Spleen (tissue), 11 donors: ENCODE measurements at regions not wholly inside any gene's neighbourhood (a gene's known extent, or its start where the extent isn't known, plus 50 kb on each side); places are given as distances from the start of the nearest gene placed in this dataset.

Source experiments
- DNase-seq: peaks from one replicate; pipeline ENCODE4 v3.0.0-alpha.2; 2020
- H3K27ac ChIP-seq, 8 donors: fragments of 200-600 bp; sonication (generic) in 7 of 8; 1 replicate in 4 of 8; 2 replicates in 4 of 8; pipeline versions ENCODE4 v1.5.0 to v1.8.0; 2016 to 2021; ENCODE audit warnings: inconsistent platforms in 4 of 8, mild to moderate bottlenecking in 4 of 8, moderate library complexity in 1 of 8
- H3K27me3 ChIP-seq, 7 donors: fragments of 200-600 bp; sonication (generic) in 6 of 7; replicated peaks in 1 of 7; 1 replicate in 4 of 7; 2 replicates in 3 of 7; pipeline versions ENCODE4 v1.5.0 to v1.8.0; 2016 to 2021; ENCODE audit warnings: inconsistent platforms in 3 of 7, mild to moderate bottlenecking in 1 of 7
- H3K36me3 ChIP-seq, 6 donors: fragments of 200-600 bp; sonication (generic) in 5 of 6; 1 replicate in 4 of 6; 2 replicates in 2 of 6; pipeline versions ENCODE4 v1.5.0 to v1.8.0; 2016 to 2021; ENCODE audit warnings: inconsistent platforms in 2 of 6
- H3K4me1 ChIP-seq, 6 donors: fragments of 200-600 bp; sonication (generic) in 5 of 6; 1 replicate in 3 of 6; 2 replicates in 3 of 6; pipeline versions ENCODE4 v1.5.0 to v1.8.0; 2016 to 2021; ENCODE audit warnings: inconsistent platforms in 3 of 6
- H3K4me3 ChIP-seq, 8 donors: fragments of 200-600 bp; sonication (generic) in 7 of 8; 1 replicate in 4 of 8; 2 replicates in 4 of 8; pipeline versions ENCODE4 v1.5.0 to v1.8.0; 2016 to 2021; ENCODE audit warnings: inconsistent platforms in 4 of 8, mild to moderate bottlenecking in 4 of 8, moderate library complexity in 2 of 8
- H3K9me3 ChIP-seq, 8 donors: fragments of 200-600 bp; sonication (generic) in 7 of 8; 1 replicate in 4 of 8; 2 replicates in 4 of 8; pipeline versions ENCODE4 v1.5.0 to v1.8.0; 2016 to 2021; ENCODE audit warnings: inconsistent platforms in 4 of 8
- CTCF ChIP-seq, 11 experiments: fragments of 200-600 bp in 7 of 11; fragments of 450-650 bp in 4 of 11; sonication (generic) in 4 of 11; IDR thresholded peaks in 8 of 11; conservative IDR thresholded peaks in 3 of 11; 1 replicate in 7 of 11; 2 replicates in 4 of 11; pipeline versions ENCODE4 v1.4.0 to v1.8.0; 2016 to 2021; ENCODE audit warnings: antibody characterized with exemption in 11 of 11, inconsistent platforms in 4 of 11, mild to moderate bottlenecking in 1 of 11
- POLR2A ChIP-seq, 3 donors: fragments of 450-650 bp; IDR thresholded peaks; one replicate each; pipeline ENCODE4 v1.5.1; 2017; ENCODE audit warnings: antibody characterized with exemption in 3 of 3, mild to moderate bottlenecking in 1 of 3
- POLR2AphosphoS5 ChIP-seq, 3 donors: sonication (generic); formaldehyde crosslinking; IDR thresholded peaks; one replicate each; pipeline ENCODE4 v1.5.1; 2017; ENCODE audit warnings: antibody characterized with exemption in 3 of 3
- WGBS, 5 donors: extraction: QIAGEN DNeasy Blood & Tissue Kit in 3 of 5; methylation state at CpG; one replicate each; pipeline versions ENCODE4 v1.1.5 to v1.1.7; 2013 to 2018; 5-methylcytosine and 5-hydroxymethylcytosine counted together
- intact Hi-C: fragments of 100-400 bp; cut with DNase I; formaldehyde crosslinking; loops from one replicate; pipeline ENCODE4 v1.15.0; 2023; ENCODE audit warnings: low total_unique reads
- donor health status: healthy with polysubstance abuse.
- donor health status: DM: no; HTN: no; CAD: no; lungs with moderate emphysema.
- donor health status: DM: no; HTN: no; CAD: no.
- donor health status: Bipolar disorder and iron deficiency.
- donor health status: healthy.
- donor health status: DM: no; HTN: no; CAD: no.
- donor health status: DM: yes; HTN: yes; CAD: no.

GRCh38 chr2:128633501-128633900 lies 314.8 kb upstream of the HS6ST1 start:
- TF ChIP-seq POLR2A (IDR thresholded peaks at IDR 0.05) (no peak), CTCF (IDR thresholded peaks at IDR 0.05 in 8 of 11, conservative IDR thresholded peaks at IDR 0.05 in 3 of 11) (no peak), POLR2AphosphoS5 (IDR thresholded peaks at IDR 0.05) (no peak)
- Histone ChIP-seq H3K27me3 (no peaks in the 10 kb centered on the region), H3K4me1 (peaks cover 0 to 5% (median 0%) of the 10 kb centered on the region in 6 donors), H3K9me3 (no peaks in the 10 kb centered on the region), H3K27ac (no peak overlapping the region), H3K36me3 (no peaks in the 10 kb centered on the region), H3K4me3 (no peak overlapping the region)
- WGBS, 5 donors: 79 to 96% (median 93%) methylated on average over 3 of the region's 3 CpGs
- intact Hi-C loops: no loop called here
- DNase-seq: no peak

GRCh38 chr2:128635361-128635900 lies 316.8 kb upstream of the HS6ST1 start:
- Histone ChIP-seq H3K27ac (no peak overlapping the region), H3K36me3 (no peaks in the 10 kb centered on the region), H3K4me3 (no peak overlapping the region), H3K4me1 (peaks cover 0 to 7% (median 0%) of the 10 kb centered on the region in 6 donors), H3K27me3 (no peaks in the 10 kb centered on the region), H3K9me3 (no peaks in the 10 kb centered on the region)
- intact Hi-C loops: no loop called here
- TF ChIP-seq CTCF (IDR thresholded peaks at IDR 0.05 in 8 of 11, conservative IDR thresholded peaks at IDR 0.05 in 3 of 11): no peak
- TF ChIP-seq POLR2A (IDR thresholded peaks at IDR 0.05): no peak
- TF ChIP-seq POLR2AphosphoS5 (IDR thresholded peaks at IDR 0.05): no peak
- WGBS, 5 donors: 75 to 87% (median 77%) methylated on average over 8 of the region's 8 CpGs
- DNase-seq: peak; percentile 55

- Histone ChIP-seq H3K4me3 (no peak overlapping the region), H3K27ac (no peak overlapping the region), H3K27me3 (no peaks in the 10 kb centered on the region), H3K9me3 (no peaks in the 10 kb centered on the region), H3K4me1 (peaks cover 0 to 7% (median 0%) of the 10 kb centered on the region in 6 donors), H3K36me3 (no peaks in the 10 kb centered on the region)
- peak; percentile 46 for DNase-seq
- TF ChIP-seq POLR2A (IDR thresholded peaks at IDR 0.05) (no peak), POLR2AphosphoS5 (IDR thresholded peaks at IDR 0.05) (no peak), CTCF (IDR thresholded peaks at IDR 0.05 in 8 of 11, conservative IDR thresholded peaks at IDR 0.05 in 3 of 11) (no peak)
- WGBS, 5 donors: 67 to 88% (median 73%) methylated on average over 3 to 5 of the region's 5 CpGs
- intact Hi-C loops: no loop called here
These were observed 318.1 kb upstream of the HS6ST1 start for GRCh38 chr2:128636802-128637147.

- peak; percentile 36 for DNase-seq
- WGBS, 5 donors: 80 to 94% (median 91%) methylated on average over 7 of the region's 7 CpGs
- TF ChIP-seq CTCF (IDR thresholded peaks at IDR 0.05 in 8 of 11, conservative IDR thresholded peaks at IDR 0.05 in 3 of 11) (no peak), POLR2AphosphoS5 (IDR thresholded peaks at IDR 0.05) (no peak), POLR2A (IDR thresholded peaks at IDR 0.05) (no peak)
- no peaks in the 10 kb centered on the region for H3K27me3 ChIP-seq
- no peak overlapping the region for H3K4me3 ChIP-seq
- intact Hi-C loops: no loop called here
- no peaks in the 10 kb centered on the region for H3K36me3 ChIP-seq
- H3K9me3 ChIP-seq: no peaks in the 10 kb centered on the region
- H3K4me1 ChIP-seq: peaks cover 0 to 12% (median 1%) of the 10 kb centered on the region in 6 donors
- no peak overlapping the region for H3K27ac ChIP-seq
These were observed 318.9 kb upstream of the HS6ST1 start for GRCh38 chr2:128637481-128638155.
